Neuronal stem cell (in vitro differentiated cells): ENCODE measurements at regions not wholly inside any gene's neighbourhood (a gene's known extent, or its start where the extent isn't known, plus 50 kb on each side); places are given as distances from the start of the nearest gene placed in this dataset.
A peak's percentile ranks its signal among the peaks of the same experiment; 100 is the strongest.

ENCODE experiments used
- DNase-seq: peaks from one replicate; pipeline ENCODE4 v3.0.0-alpha.2; 2013; ENCODE audit warnings: low spot score
- H2AFZ ChIP-seq: one replicate; pipeline ENCODE4 v1.6.1; 2013; ENCODE audit warnings: mild to moderate bottlenecking, low read length, inconsistent platforms
- H2AK5ac ChIP-seq: 2 replicates; pipeline ENCODE4 v1.6.1; 2013; ENCODE audit warnings: low read depth, mild to moderate bottlenecking, inconsistent platforms, low read length, moderate library complexity, mixed read lengths
- H2BK120ac ChIP-seq: 2 replicates; pipeline ENCODE4 v1.6.1; 2013; ENCODE audit warnings: low read depth, mild to moderate bottlenecking, inconsistent platforms, low read length, moderate library complexity, mixed read lengths
- H2BK12ac ChIP-seq: one replicate; pipeline ENCODE4 v1.6.1; 2013; ENCODE audit warnings: low read length, inconsistent platforms
- H2BK15ac ChIP-seq: 2 replicates; pipeline ENCODE4 v1.6.1; 2013; ENCODE audit warnings: mild to moderate bottlenecking, low read length, inconsistent platforms, mixed read lengths
- H2BK5ac ChIP-seq: one replicate; pipeline ENCODE4 v1.6.1; 2013; ENCODE audit warnings: inconsistent platforms, mild to moderate bottlenecking, low read length, moderate library complexity
- H3K14ac ChIP-seq: one replicate; pipeline ENCODE4 v1.6.1; 2013; ENCODE audit warnings: low read length, inconsistent platforms
- H3K18ac ChIP-seq: 2 replicates; pipeline ENCODE4 v1.6.1; 2013; ENCODE audit warnings: low read length, inconsistent platforms
- H3K23ac ChIP-seq: 2 replicates; pipeline ENCODE4 v1.6.1; 2013; ENCODE audit warnings: low read depth, mild to moderate bottlenecking, mixed read lengths, low read length, inconsistent platforms; ENCODE audit not compliant: poor library complexity
- H3K27ac ChIP-seq: replicated peaks from 3 replicates; pipeline ENCODE4 v1.5.1; 2013; ENCODE audit warnings: low read length, inconsistent platforms
- H3K27me3 ChIP-seq, 3 experiments: 2 replicates each; pipeline ENCODE4 v1.6.1; 2013; ENCODE audit warnings: low read length in 3 of 3, mild to moderate bottlenecking in 2 of 3, inconsistent platforms in 1 of 3, low read depth in 1 of 3, mixed read lengths in 1 of 3, moderate library complexity in 1 of 3; ENCODE audit not compliant: control insufficient read depth in 3 of 3, insufficient read depth in 3 of 3
- H3K36me3 ChIP-seq, 2 donors: replicated peaks in 1 of 2; 2 replicates each; pipeline ENCODE4 v1.6.1; 2013; ENCODE audit warnings: low read length in 2 of 2; ENCODE audit not compliant: control insufficient read depth in 2 of 2, insufficient read depth in 2 of 2
- H3K4ac ChIP-seq: 2 replicates; pipeline ENCODE4 v1.6.1; 2013; ENCODE audit warnings: inconsistent platforms, mild to moderate bottlenecking, low read length, moderate library complexity
- H3K4me1 ChIP-seq, 2 donors: 1 replicate in 1 of 2; 2 replicates in 1 of 2; pipeline ENCODE4 v1.6.1; 2013; ENCODE audit warnings: low read length in 2 of 2, low read depth in 1 of 2; ENCODE audit not compliant: control insufficient read depth in 2 of 2, insufficient read depth in 1 of 2
- H3K4me2 ChIP-seq: one replicate; pipeline ENCODE4 v1.6.1; 2013; ENCODE audit warnings: mild to moderate bottlenecking, low read length, inconsistent platforms; ENCODE audit not compliant: insufficient read depth, poor library complexity, severe bottlenecking
- H3K4me3 ChIP-seq, 2 donors: 2 replicates each; pipeline ENCODE4 v1.5.1; 2013; ENCODE audit warnings: low read length in 2 of 2, mild to moderate bottlenecking in 2 of 2, inconsistent platforms in 1 of 2, moderate library complexity in 1 of 2
- H3K79me1 ChIP-seq: one replicate; pipeline ENCODE4 v1.6.1; 2013; ENCODE audit warnings: low read depth, mild to moderate bottlenecking, inconsistent platforms, low read length, moderate library complexity
- H3K9ac ChIP-seq: one replicate; pipeline ENCODE4 v1.6.1; 2013; ENCODE audit warnings: mild to moderate bottlenecking, low read depth, low read length, inconsistent platforms; ENCODE audit not compliant: poor library complexity
- H3K9me3 ChIP-seq, 2 donors: replicated peaks in 1 of 2; 2 replicates each; pipeline versions ENCODE3 to v1.6.1; 2013; ENCODE audit warnings: low read length in 2 of 2, mild to moderate bottlenecking in 2 of 2, inconsistent platforms in 1 of 2, low read depth in 1 of 2, mixed read lengths in 1 of 2, moderate library complexity in 1 of 2; ENCODE audit not compliant: control insufficient read depth in 2 of 2, insufficient read depth in 1 of 2
- H4K8ac ChIP-seq: one replicate; pipeline ENCODE4 v1.6.1; 2013; ENCODE audit warnings: low read depth, mild to moderate bottlenecking, inconsistent platforms, low read length, moderate library complexity
- H4K91ac ChIP-seq: one replicate; pipeline ENCODE4 v1.6.1; 2013; ENCODE audit warnings: low read length, low read depth, mild to moderate bottlenecking, inconsistent platforms; ENCODE audit not compliant: poor library complexity
- WGBS, 2 donors: extraction: QIAGEN DNeasy Blood & Tissue Kit; methylation state at CpG; one replicate each; pipeline ENCODE4 v1.1.7; 2013; ENCODE audit warnings: missing lambda C conversion rate in 2 of 2, mixed read lengths in 1 of 2; ENCODE audit not compliant: insufficient read length in 2 of 2, insufficient replicate concordance in 1 of 2; ENCODE audit errors: extremely low coverage in 2 of 2; 5-methylcytosine and 5-hydroxymethylcytosine counted together

GRCh38 chr5:107322936-107323335 lies 347.8 kb downstream of the EFNA5 start:
- Histone ChIP-seq H3K79me1 (no peaks in the 10 kb centered on the region), H3K18ac (no peak overlapping the region)

GRCh38 chr5:107321906-107322305 lies 348.8 kb downstream of the EFNA5 start:
- Histone ChIP-seq H3K27ac (no peak overlapping the region), H3K36me3 (no peaks in the 10 kb centered on the region), H3K79me1 (no peaks in the 10 kb centered on the region), H3K4ac (no peak overlapping the region), H4K8ac (no peak overlapping the region), H3K9ac (no peak overlapping the region), H3K18ac (no peak overlapping the region), H2AFZ (no peak overlapping the region), H3K27me3 (no peaks in the 10 kb centered on the region), H2BK120ac (no peak overlapping the region), H2BK5ac (no peak overlapping the region), H3K4me3 (no peak overlapping the region), H4K91ac (no peak overlapping the region), H3K14ac (no peak overlapping the region), H2BK15ac (no peak overlapping the region), H3K4me2 (no peak overlapping the region), H2BK12ac (no peak overlapping the region), H2AK5ac (no peak overlapping the region), H3K4me1 (peaks cover 0 to 28% of the 10 kb centered on the region in 2 donors), H3K9me3 (no peaks in the 10 kb centered on the region), H3K23ac (no peak overlapping the region)
- WGBS, 2 donors, result no CpG with 5 or more reads among the region's 1 CpG
- no peak for DNase-seq

More at GRCh38 chr5:107322936-107323335, 347.8 kb downstream of the EFNA5 start:
- no peak overlapping the region for H4K91ac ChIP-seq
- H4K8ac ChIP-seq, result no peak overlapping the region
- no peaks in the 10 kb centered on the region for H3K36me3 ChIP-seq
- no peak for DNase-seq
- no CpG with 5 or more reads among the region's 5 CpGs for WGBS, 2 donors
- H3K27me3 ChIP-seq, result no peaks in the 10 kb centered on the region
- no peaks in the 10 kb centered on the region for H3K9me3 ChIP-seq
- no peak overlapping the region for H2BK5ac ChIP-seq
- no peak overlapping the region for H3K23ac ChIP-seq
- no peak overlapping the region for H3K4me3 ChIP-seq
- H3K14ac ChIP-seq, result no peak overlapping the region
- H3K9ac ChIP-seq, result no peak overlapping the region
- no peak overlapping the region for H2BK12ac ChIP-seq
- no peak overlapping the region for H2BK120ac ChIP-seq
- H2BK15ac ChIP-seq, result no peak overlapping the region
- no peak overlapping the region for H3K27ac ChIP-seq
- H3K4me1 ChIP-seq, result peaks cover 0 to 28% of the 10 kb centered on the region in 2 donors
- H2AFZ ChIP-seq, result peak overlapping the region; percentile 46
- no peak overlapping the region for H3K4me2 ChIP-seq
- H2AK5ac ChIP-seq, result no peak overlapping the region
- H3K4ac ChIP-seq, result no peak overlapping the region

- Histone ChIP-seq H3K27me3 (no peaks in the 10 kb centered on the region), H2BK15ac (no peak overlapping the region), H3K27ac (no peak overlapping the region), H3K4me1 (peaks cover 0 to 28% of the 10 kb centered on the region in 2 donors), H3K18ac (no peak overlapping the region), H4K91ac (no peak overlapping the region), H2BK120ac (no peak overlapping the region), H2BK12ac (no peak overlapping the region), H3K23ac (no peak overlapping the region), H3K36me3 (no peaks in the 10 kb centered on the region), H3K9ac (no peak overlapping the region), H4K8ac (no peak overlapping the region), H3K4me3 (no peak overlapping the region), H3K79me1 (no peaks in the 10 kb centered on the region), H3K4ac (no peak overlapping the region), H3K14ac (no peak overlapping the region), H3K9me3 (no peaks in the 10 kb centered on the region), H3K4me2 (no peak overlapping the region), H2AFZ (no peak overlapping the region), H2AK5ac (no peak overlapping the region), H2BK5ac (no peak overlapping the region)
- no peak for DNase-seq
- no CpG with 5 or more reads among the region's 2 CpGs for WGBS, 2 donors
Measured at GRCh38 chr5:107320846-107321245, 349.9 kb downstream of the EFNA5 start.

DNA sequence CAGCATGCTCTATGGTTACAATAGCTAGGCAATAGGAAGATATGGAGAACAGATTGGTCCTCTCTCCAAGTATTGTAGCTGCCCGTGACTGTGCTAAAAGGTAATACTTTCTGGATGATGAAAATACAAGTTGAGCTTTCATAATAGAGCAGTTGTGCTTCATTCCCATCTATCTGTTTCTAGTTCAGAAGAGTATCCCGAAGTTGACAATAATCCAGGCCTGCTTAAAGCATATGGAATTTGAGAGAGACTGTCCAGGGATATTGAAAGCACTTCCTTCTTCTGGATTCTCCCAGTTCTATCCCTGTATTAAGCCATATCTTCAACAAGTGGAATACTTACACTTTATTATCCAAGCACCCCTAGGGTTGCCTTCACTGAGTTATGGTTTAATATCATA lies 350.4 kb downstream of the EFNA5 start:
- Histone ChIP-seq H3K4me3 (no peak overlapping the region), H3K27me3 (no peaks in the 10 kb centered on the region), H3K18ac (no peak overlapping the region), H3K9ac (no peak overlapping the region), H3K4ac (no peak overlapping the region), H3K14ac (no peak overlapping the region), H2AK5ac (no peak overlapping the region), H2BK12ac (no peak overlapping the region), H2BK5ac (no peak overlapping the region), H2BK15ac (no peak overlapping the region), H4K91ac (no peak overlapping the region), H3K23ac (no peak overlapping the region), H3K27ac (no peak overlapping the region), H3K4me1 (peaks cover 0 to 25% of the 10 kb centered on the region in 2 donors), H3K9me3 (no peaks in the 10 kb centered on the region), H3K4me2 (no peak overlapping the region), H2BK120ac (no peak overlapping the region), H3K36me3 (no peaks in the 10 kb centered on the region), H2AFZ (peak overlapping the region; percentile 20), H4K8ac (no peak overlapping the region), H3K79me1 (no peaks in the 10 kb centered on the region)
- no peak for DNase-seq
- WGBS, 2 donors, result no CpG with 5 or more reads among the region's 2 CpGs
